ENCODE measurements at regions not wholly inside any gene's neighbourhood (a gene's known extent, or its start where the extent isn't known, plus 50 kb on each side); places are given as distances from the start of the nearest gene placed in this dataset.

DNA sequence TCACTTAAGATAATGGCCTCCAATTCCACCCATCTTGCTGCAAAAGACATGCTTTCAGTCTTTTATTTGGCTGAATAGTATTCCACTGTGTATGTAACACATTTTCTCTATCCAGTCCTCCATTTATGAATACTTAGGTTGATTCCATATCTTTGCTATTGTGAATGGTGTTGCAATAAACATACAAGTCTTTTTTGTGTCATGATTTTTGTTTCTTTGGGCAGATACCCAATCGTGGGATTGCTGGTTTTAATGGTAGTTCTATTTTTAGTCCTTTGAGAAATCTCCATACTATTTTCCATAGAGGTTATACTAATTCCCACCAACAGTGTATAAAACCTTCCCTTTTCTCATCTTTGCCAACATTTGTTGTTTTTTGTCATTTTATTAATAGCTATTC is 180.9 kb downstream of the SMIM20 start:
- no peak for TF ChIP-seq POLR2AphosphoS5 (IDR thresholded peaks at IDR 0.05; ENCODE audit: low read length)
- TF ChIP-seq, protein P1, sequence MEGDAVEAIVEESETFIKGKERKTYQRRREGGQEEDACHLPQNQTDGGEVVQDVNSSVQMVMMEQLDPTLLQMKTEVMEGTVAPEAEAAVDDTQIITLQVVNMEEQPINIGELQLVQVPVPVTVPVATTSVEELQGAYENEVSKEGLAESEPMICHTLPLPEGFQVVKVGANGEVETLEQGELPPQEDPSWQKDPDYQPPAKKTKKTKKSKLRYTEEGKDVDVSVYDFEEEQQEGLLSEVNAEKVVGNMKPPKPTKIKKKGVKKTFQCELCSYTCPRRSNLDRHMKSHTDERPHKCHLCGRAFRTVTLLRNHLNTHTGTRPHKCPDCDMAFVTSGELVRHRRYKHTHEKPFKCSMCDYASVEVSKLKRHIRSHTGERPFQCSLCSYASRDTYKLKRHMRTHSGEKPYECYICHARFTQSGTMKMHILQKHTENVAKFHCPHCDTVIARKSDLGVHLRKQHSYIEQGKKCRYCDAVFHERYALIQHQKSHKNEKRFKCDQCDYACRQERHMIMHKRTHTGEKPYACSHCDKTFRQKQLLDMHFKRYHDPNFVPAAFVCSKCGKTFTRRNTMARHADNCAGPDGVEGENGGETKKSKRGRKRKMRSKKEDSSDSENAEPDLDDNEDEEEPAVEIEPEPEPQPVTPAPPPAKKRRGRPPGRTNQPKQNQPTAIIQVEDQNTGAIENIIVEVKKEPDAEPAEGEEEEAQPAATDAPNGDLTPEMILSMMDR (IDR thresholded peaks at IDR 0.05 in 2 of 3, conservative IDR thresholded peaks at IDR 0.05 in 1 of 3; ENCODE audit: control insufficient read depth in 2 of 3, extremely low read depth in 1 of 3, insufficient read depth in 1 of 3, low read depth in 3 of 3, low read length in 3 of 3): no peak
